Colonic mucosa (tissue), 4 donors: ENCODE measurements at regions not wholly inside any gene's neighbourhood (a gene's known extent, or its start where the extent isn't known, plus 50 kb on each side); places are given as distances from the start of the nearest gene placed in this dataset.

Source experiments
- DNase-seq: peaks from one replicate; pipeline ENCODE4 v3.0.0-alpha.2; 2020
- H3K27ac ChIP-seq: fragments of 200-600 bp; one replicate; pipeline ENCODE4 v1.8.0; 2021
- H3K27me3 ChIP-seq: fragments of 200-600 bp; one replicate; pipeline ENCODE4 v1.8.0; 2021
- H3K36me3 ChIP-seq: fragments of 200-600 bp; one replicate; pipeline ENCODE4 v1.8.0; 2021
- H3K4me1 ChIP-seq: fragments of 200-600 bp; one replicate; pipeline ENCODE4 v1.8.0; 2021; ENCODE audit warnings: mild to moderate bottlenecking
- H3K4me3 ChIP-seq: fragments of 200-600 bp; one replicate; pipeline ENCODE4 v1.8.0; 2021
- H3K9ac ChIP-seq, 2 donors: one replicate each; pipeline ENCODE4 v1.7.0; 2013; ENCODE audit warnings: control low read depth in 2 of 2, low read depth in 2 of 2, low read length in 2 of 2
- H3K9me3 ChIP-seq: fragments of 200-600 bp; one replicate; pipeline ENCODE4 v1.8.0; 2021
- intact Hi-C: fragments of 100-400 bp; cut with DNase I; formaldehyde crosslinking; loops from one replicate; pipeline ENCODE4 v1.14.1; 2022
- TF ChIP-seq, protein P1 (sequence below): fragments of 200-600 bp; IDR thresholded peaks from one replicate; pipeline ENCODE4 v1.8.0; 2022; ENCODE audit warnings: antibody characterized with exemption, mild to moderate bottlenecking
- donor health status: healthy.
- donor health status: DM: no; HTN: no; CAD: no.
- donor health status: DM: no; HTN: no; CAD: no.

GRCh38 chr5:109610581-109610980, 79.1 kb upstream of the MAN2A1 start:
- no peak overlapping the region for H3K27ac ChIP-seq
- intact Hi-C loops: no loop called here

GRCh38 chr5:109605207-109605730, 84.5 kb upstream of the MAN2A1 start:
- TF ChIP-seq, protein P1, sequence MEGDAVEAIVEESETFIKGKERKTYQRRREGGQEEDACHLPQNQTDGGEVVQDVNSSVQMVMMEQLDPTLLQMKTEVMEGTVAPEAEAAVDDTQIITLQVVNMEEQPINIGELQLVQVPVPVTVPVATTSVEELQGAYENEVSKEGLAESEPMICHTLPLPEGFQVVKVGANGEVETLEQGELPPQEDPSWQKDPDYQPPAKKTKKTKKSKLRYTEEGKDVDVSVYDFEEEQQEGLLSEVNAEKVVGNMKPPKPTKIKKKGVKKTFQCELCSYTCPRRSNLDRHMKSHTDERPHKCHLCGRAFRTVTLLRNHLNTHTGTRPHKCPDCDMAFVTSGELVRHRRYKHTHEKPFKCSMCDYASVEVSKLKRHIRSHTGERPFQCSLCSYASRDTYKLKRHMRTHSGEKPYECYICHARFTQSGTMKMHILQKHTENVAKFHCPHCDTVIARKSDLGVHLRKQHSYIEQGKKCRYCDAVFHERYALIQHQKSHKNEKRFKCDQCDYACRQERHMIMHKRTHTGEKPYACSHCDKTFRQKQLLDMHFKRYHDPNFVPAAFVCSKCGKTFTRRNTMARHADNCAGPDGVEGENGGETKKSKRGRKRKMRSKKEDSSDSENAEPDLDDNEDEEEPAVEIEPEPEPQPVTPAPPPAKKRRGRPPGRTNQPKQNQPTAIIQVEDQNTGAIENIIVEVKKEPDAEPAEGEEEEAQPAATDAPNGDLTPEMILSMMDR: no peak
- Histone ChIP-seq H3K4me3 (no peak overlapping the region), H3K27me3 (no peaks in the 10 kb centered on the region), H3K27ac (no peak overlapping the region), H3K9me3 (no peaks in the 10 kb centered on the region), H3K9ac (no peak overlapping the region), H3K4me1 (no peaks in the 10 kb centered on the region), H3K36me3 (no peaks in the 10 kb centered on the region)
- no peak for DNase-seq
- intact Hi-C loops: no loop called here

More at GRCh38 chr5:109610581-109610980, 79.1 kb upstream of the MAN2A1 start:
- H3K9me3 ChIP-seq: no peaks in the 10 kb centered on the region
- H3K4me1 ChIP-seq: no peaks in the 10 kb centered on the region
- TF ChIP-seq, protein P1: no peak
- H3K36me3 ChIP-seq: no peaks in the 10 kb centered on the region
- DNase-seq: no peak
- H3K27me3 ChIP-seq: no peaks in the 10 kb centered on the region
- no peak overlapping the region for H3K4me3 ChIP-seq
- no peak overlapping the region for H3K9ac ChIP-seq

DNA sequence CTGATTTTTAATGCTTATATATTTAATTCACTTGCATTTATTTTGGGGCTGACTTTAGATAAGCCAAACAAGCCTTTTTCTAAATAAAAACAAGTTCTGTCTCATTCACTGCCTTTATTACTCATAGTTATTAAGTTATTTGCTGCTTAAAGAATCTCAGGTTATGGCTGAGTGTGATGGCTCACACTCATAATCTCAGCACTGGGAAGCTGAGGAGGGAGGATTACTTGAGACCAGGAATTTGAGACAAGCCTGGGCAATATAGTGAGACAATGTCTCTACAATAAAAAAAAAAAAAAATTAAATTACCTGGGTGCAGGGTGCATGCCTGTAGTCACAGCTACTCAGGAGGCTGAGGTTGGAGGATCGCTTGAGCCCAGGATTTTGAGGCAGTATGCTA, 85.0 kb upstream of the MAN2A1 start:
- Histone ChIP-seq H3K4me1 (no peaks in the 10 kb centered on the region), H3K27ac (no peak overlapping the region), H3K9ac (no peak overlapping the region), H3K27me3 (no peaks in the 10 kb centered on the region), H3K36me3 (no peaks in the 10 kb centered on the region), H3K4me3 (no peak overlapping the region), H3K9me3 (no peaks in the 10 kb centered on the region)
- TF ChIP-seq, protein P1: no peak
- intact Hi-C loops: no loop called here
- DNase-seq: no peak

DNA sequence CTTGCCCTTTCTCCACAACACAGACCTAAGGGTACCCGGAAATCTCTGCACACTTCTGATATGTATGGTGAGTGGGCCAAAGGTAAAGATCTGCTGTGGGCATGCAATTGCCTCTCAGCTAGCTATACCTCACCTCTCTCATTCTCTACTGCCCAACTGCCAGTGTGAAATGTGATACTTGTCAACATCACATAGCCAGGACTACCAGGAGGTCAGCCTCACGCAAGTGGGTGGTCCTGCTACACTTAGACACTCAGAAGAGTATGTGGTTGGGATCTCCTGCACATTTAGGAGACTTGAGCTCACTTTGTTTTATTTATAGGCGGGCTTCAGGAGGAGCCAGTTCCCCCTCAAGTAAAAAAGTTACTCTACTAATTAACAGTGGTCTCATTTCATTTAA, 88.0 kb upstream of the MAN2A1 start:
- H3K9ac ChIP-seq: no peak overlapping the region
- TF ChIP-seq, protein P1: no peak
- no peak overlapping the region for H3K27ac ChIP-seq
- no peak for DNase-seq
- no peak overlapping the region for H3K4me3 ChIP-seq
- intact Hi-C loops: no loop called here
- no peaks in the 10 kb centered on the region for H3K9me3 ChIP-seq
- no peaks in the 10 kb centered on the region for H3K36me3 ChIP-seq
- no peaks in the 10 kb centered on the region for H3K4me1 ChIP-seq
- H3K27me3 ChIP-seq: no peaks in the 10 kb centered on the region

DNA sequence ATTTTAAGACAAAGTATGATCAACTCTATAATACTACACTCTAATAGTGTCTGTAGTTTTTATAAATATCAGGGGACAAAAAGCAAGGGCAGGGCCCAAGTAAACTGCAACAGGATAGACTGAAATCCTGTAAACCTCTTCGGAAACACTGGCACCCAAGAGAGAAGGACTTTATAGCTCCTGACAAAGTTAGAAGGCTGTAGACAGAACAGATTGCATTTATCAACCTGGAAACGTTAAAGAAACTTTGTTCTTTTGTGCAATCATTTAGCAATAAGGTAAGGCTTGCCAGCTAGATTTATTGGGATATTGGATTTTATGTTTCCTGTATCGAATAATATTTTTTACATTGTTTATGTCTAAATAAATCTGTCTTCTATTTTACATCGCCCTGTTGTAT, 91.8 kb upstream of the MAN2A1 start:
- H3K4me3 ChIP-seq: no peak overlapping the region
- no peak for DNase-seq
- TF ChIP-seq, protein P1: no peak
- H3K36me3 ChIP-seq: no peaks in the 10 kb centered on the region
- H3K27ac ChIP-seq: no peak overlapping the region
- H3K9ac ChIP-seq: no peak overlapping the region
- H3K4me1 ChIP-seq: no peaks in the 10 kb centered on the region
- H3K9me3 ChIP-seq: no peaks in the 10 kb centered on the region
- H3K27me3 ChIP-seq: no peaks in the 10 kb centered on the region
- intact Hi-C loops: no loop called here
